ENCODE measurements at regions not wholly inside any gene's neighbourhood (a gene's known extent, or its start where the extent isn't known, plus 50 kb on each side); places are given as distances from the start of the nearest gene placed in this dataset.
"Not testable (repeated sequence)": the region's sequence is repeated elsewhere in the genome, so short reads cannot be mapped to it uniquely, and the experiment has no call there.

GRCh38 chr4:124455671-124456070 lies 256.9 kb downstream of the ANKRD50 start:
- DNase-seq = no peak

- DNase-seq = no peak
These were observed 253.2 kb downstream of the ANKRD50 start for GRCh38 chr4:124459196-124459940.

GRCh38 chr4:124459941-124460310 lies 252.6 kb downstream of the ANKRD50 start:
- DNase-seq = no peak

- not testable (repeated sequence) for DNase-seq
These were observed 250.9 kb downstream of the ANKRD50 start for GRCh38 chr4:124461592-124461991.

- no peak for DNase-seq
These were observed 249.3 kb downstream of the ANKRD50 start for GRCh38 chr4:124462954-124463828.

GRCh38 chr4:124464836-124465235 lies 247.7 kb downstream of the ANKRD50 start:
- DNase-seq = no peak

- no peak for DNase-seq
These were observed 244.2 kb downstream of the ANKRD50 start for GRCh38 chr4:124468360-124468759.

GRCh38 chr4:124469981-124470380 lies 242.6 kb downstream of the ANKRD50 start:
- DNase-seq = no peak

- DNase-seq = no peak
These were observed 234.1 kb downstream of the ANKRD50 start for GRCh38 chr4:124478470-124478869.

- no peak for DNase-seq
These were observed 232.5 kb downstream of the ANKRD50 start for GRCh38 chr4:124480061-124480460.

- no peak for DNase-seq
These were observed 231.4 kb downstream of the ANKRD50 start for GRCh38 chr4:124481123-124481522.

GRCh38 chr4:124483048-124483906 lies 229.3 kb downstream of the ANKRD50 start:
- DNase-seq = peak in 1 of 2 experiments; percentile 32

- no peak for DNase-seq
These were observed 228.5 kb downstream of the ANKRD50 start for GRCh38 chr4:124484008-124484407.

- no peak for DNase-seq
These were observed 227.6 kb downstream of the ANKRD50 start for GRCh38 chr4:124484940-124485339.

- DNase-seq = no peak
These were observed 226.1 kb downstream of the ANKRD50 start for GRCh38 chr4:124486423-124486822.

- no peak for DNase-seq
These were observed 224.9 kb downstream of the ANKRD50 start for GRCh38 chr4:124487651-124488050.

GRCh38 chr4:124491361-124492145 lies 221.0 kb downstream of the ANKRD50 start:
- DNase-seq = peak in 1 of 2 experiments; percentile 14

GRCh38 chr4:124499261-124499660 lies 213.3 kb downstream of the ANKRD50 start:
- DNase-seq = peak in 1 of 2 experiments; percentile 3

- DNase-seq = no peak
These were observed 211.0 kb downstream of the ANKRD50 start for GRCh38 chr4:124501576-124501975.

GRCh38 chr4:124504431-124504830 lies 208.1 kb downstream of the ANKRD50 start:
- DNase-seq = peak in 1 of 2 experiments; percentile 64

- no peak for DNase-seq
These were observed 207.3 kb downstream of the ANKRD50 start for GRCh38 chr4:124505211-124505610.

- no peak for DNase-seq
These were observed 203.4 kb downstream of the ANKRD50 start for GRCh38 chr4:124509151-124509550.
